ENCODE measurements at regions not wholly inside any gene's neighbourhood (a gene's known extent, or its start where the extent isn't known, plus 50 kb on each side); places are given as distances from the start of the nearest gene placed in this dataset.

DNA sequence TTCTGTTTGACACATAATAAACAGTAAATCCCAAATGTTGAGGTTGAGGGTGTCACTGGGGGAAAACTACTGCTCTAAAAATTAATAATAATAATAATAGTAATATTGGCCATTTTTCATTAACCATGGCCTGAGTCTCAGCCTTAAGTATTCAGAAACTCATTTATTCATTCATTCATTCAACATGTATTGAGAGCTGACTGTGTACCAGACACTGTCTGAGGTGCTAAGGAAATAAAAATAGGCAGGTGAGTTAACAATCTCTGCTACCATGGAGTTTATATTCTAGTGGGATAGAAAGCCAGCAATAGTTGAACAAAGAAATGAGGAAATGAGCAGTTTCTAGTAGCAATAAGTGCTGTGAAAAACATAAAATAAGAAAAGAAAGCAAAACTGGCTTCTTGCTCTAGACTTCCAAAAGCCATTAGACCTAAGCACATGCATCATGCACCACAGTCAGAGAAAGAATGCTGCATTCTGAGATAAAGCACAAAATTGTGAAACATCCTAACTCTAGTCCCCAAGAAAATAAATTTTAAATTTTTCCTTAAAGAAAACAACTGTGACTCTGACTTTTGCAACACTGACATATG, 278.7 kb downstream of the RCHY1 start:
- ATAC-seq, result no peak
- H3K36me3 ChIP-seq (ENCODE audit: insufficient read depth in 1 of 2, low read depth in 1 of 2), result no peaks in the 10 kb centered on the region
- no peak overlapping the region for H3K27ac ChIP-seq
- no peak for DNase-seq
- intact Hi-C loops (cut with DNase I), result no loop called here
- no peak overlapping the region for H3K4me3 ChIP-seq
- H3K4me1 ChIP-seq, result no peaks in the 10 kb centered on the region
- H3K27me3 ChIP-seq (ENCODE audit: insufficient read depth in 3 of 3, low read length in 2 of 3), result no peaks in the 10 kb centered on the region
- H3K9me3 ChIP-seq, result peaks cover 8% of the 10 kb centered on the region
- TF ChIP-seq, protein P1, sequence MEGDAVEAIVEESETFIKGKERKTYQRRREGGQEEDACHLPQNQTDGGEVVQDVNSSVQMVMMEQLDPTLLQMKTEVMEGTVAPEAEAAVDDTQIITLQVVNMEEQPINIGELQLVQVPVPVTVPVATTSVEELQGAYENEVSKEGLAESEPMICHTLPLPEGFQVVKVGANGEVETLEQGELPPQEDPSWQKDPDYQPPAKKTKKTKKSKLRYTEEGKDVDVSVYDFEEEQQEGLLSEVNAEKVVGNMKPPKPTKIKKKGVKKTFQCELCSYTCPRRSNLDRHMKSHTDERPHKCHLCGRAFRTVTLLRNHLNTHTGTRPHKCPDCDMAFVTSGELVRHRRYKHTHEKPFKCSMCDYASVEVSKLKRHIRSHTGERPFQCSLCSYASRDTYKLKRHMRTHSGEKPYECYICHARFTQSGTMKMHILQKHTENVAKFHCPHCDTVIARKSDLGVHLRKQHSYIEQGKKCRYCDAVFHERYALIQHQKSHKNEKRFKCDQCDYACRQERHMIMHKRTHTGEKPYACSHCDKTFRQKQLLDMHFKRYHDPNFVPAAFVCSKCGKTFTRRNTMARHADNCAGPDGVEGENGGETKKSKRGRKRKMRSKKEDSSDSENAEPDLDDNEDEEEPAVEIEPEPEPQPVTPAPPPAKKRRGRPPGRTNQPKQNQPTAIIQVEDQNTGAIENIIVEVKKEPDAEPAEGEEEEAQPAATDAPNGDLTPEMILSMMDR (IDR thresholded peaks at IDR 0.05), result no peak

GRCh38 chr4:75232546-75232945, 281.7 kb downstream of the RCHY1 start:
- intact Hi-C loops (cut with DNase I), result no loop called here
- no peaks in the 10 kb centered on the region for H3K36me3 ChIP-seq (ENCODE audit: insufficient read depth in 1 of 2, low read depth in 1 of 2)
- H3K4me3 ChIP-seq, result no peak overlapping the region
- no peak for DNase-seq
- no peaks in the 10 kb centered on the region for H3K9me3 ChIP-seq
- WGBS, 3 donors, result 29 to 30% (median 29%) methylated on average over 3 of the region's 3 CpGs
- no peaks in the 10 kb centered on the region for H3K27me3 ChIP-seq (ENCODE audit: insufficient read depth in 3 of 3, low read length in 2 of 3)
- TF ChIP-seq, protein P1 (IDR thresholded peaks at IDR 0.05), result no peak
- no peaks in the 10 kb centered on the region for H3K4me1 ChIP-seq
- no peak for ATAC-seq
- no peak overlapping the region for H3K27ac ChIP-seq

DNA sequence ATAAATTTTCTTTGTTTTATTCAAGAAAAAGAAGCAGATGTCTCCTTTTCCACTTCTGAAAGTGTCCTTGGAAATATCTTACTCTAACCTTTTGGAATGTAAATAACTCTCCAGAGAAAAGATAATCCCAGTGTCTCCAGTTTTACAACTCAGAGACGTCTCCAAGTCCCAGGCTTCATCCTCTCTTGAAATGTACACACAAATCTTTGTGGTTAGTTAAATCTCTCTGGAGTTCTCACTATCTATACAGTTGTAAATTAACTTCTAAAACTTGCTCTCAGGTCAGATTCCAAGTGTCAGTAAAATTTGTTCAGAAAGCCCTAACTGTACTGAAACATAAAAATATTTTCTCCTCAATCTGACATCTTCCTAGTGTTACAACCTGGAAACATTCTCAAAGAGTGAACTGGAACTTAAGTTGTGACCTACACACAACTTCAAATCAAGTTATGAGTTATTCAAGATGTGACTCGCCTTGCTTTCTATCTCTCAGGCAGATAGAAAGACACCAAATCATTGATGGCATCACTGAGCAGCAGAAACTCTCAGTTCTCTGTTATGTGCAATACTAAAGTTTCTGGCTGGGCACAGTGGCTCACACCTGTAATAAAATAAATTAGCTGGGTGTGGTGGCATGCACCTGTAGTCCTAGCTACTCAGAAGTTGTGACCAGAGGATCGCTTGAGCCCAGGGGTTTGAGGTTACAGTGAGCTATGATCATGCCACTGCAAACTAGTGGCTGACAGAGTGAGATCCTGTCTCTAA, 284.2 kb downstream of the RCHY1 start:
- intact Hi-C loops (cut with DNase I), result no loop called here
- 61 to 67% (median 63%) methylated on average over 3 of the region's 3 CpGs for WGBS, 3 donors

DNA sequence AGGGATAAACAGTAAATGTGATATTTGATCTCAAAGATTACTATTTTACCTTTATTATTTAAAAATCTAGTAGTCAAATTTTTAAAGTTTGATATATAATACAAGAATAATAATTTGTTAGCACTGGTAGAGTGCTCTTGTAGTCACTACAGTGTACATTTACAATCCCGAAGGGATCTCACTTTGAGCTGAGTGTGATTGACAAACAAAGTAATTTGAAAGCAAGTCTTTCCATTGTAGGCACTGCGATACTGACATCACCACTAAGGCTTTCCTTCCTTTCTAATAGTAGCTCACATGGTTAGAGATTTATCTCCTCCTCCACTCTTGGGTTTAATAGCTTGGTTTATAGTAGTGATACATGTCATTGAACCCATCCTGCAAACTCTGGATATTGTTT, 280.6 kb downstream of the PARM1 start:
- ATAC-seq (no peak), DNase-seq (no peak)
- no peaks in the 10 kb centered on the region for H3K9me3 ChIP-seq
- no peak overlapping the region for H3K4me3 ChIP-seq
- intact Hi-C loops (cut with DNase I), result no loop called here
- 79 to 83% (median 80%) methylated on average over 2 of the region's 2 CpGs for WGBS, 3 donors
- no peak overlapping the region for H3K27ac ChIP-seq
- no peaks in the 10 kb centered on the region for H3K36me3 ChIP-seq (ENCODE audit: insufficient read depth in 1 of 2, low read depth in 1 of 2)
- no peaks in the 10 kb centered on the region for H3K27me3 ChIP-seq (ENCODE audit: insufficient read depth in 3 of 3, low read length in 2 of 3)
- TF ChIP-seq, protein P1 (IDR thresholded peaks at IDR 0.05), result no peak
- H3K4me1 ChIP-seq, result no peaks in the 10 kb centered on the region

More for the DNA sequence above, 284.2 kb downstream of the RCHY1 start:
- Histone ChIP-seq H3K27ac (no peak overlapping the region), H3K36me3 (ENCODE audit: insufficient read depth in 1 of 2, low read depth in 1 of 2) (no peaks in the 10 kb centered on the region), H3K27me3 (ENCODE audit: insufficient read depth in 3 of 3, low read length in 2 of 3) (no peaks in the 10 kb centered on the region), H3K4me1 (no peaks in the 10 kb centered on the region), H3K9me3 (no peaks in the 10 kb centered on the region), H3K4me3 (no peak overlapping the region)
- ATAC-seq (no peak), DNase-seq (no peak)
- TF ChIP-seq, protein P1 (IDR thresholded peaks at IDR 0.05), result no peak

Data from psoas muscle (tissue), 7 donors.